Fibroblast of lung (primary cell): ENCODE measurements at regions not wholly inside any gene's neighbourhood (a gene's known extent, or its start where the extent isn't known, plus 50 kb on each side); places are given as distances from the start of the nearest gene placed in this dataset.

ENCODE experiments used
- DNase-seq, 2 donors: peaks; one replicate each; pipeline versions ENCODE4 v3.0.0 to v3.0.0-alpha.2; 2010; ENCODE audit warnings: low read depth in 2 of 2
- H2AFZ ChIP-seq: 2 replicates; pipeline ENCODE4 v1.5.1; 2012; ENCODE audit warnings: low read length, control low read depth, inconsistent platforms
- H3K27ac ChIP-seq: 2 replicates; pipeline ENCODE4 v1.5.1; 2011; ENCODE audit warnings: low read length, control low read depth; ENCODE audit not compliant: insufficient read depth
- H3K27me3 ChIP-seq: 2 replicates; pipeline ENCODE4 v1.5.1; 2011; ENCODE audit warnings: mild to moderate bottlenecking, low read length; ENCODE audit not compliant: control insufficient read depth, insufficient read depth
- H3K36me3 ChIP-seq: 2 replicates; pipeline ENCODE4 v1.5.1; 2011; ENCODE audit warnings: low read length; ENCODE audit not compliant: control insufficient read depth, insufficient read depth
- H3K4me1 ChIP-seq: 2 replicates; pipeline ENCODE4 v1.5.1; 2011; ENCODE audit warnings: low read length; ENCODE audit not compliant: control insufficient read depth, insufficient read depth; ENCODE audit errors: extremely low read depth
- H3K4me2 ChIP-seq: 2 replicates; pipeline ENCODE4 v1.5.1; 2011; ENCODE audit warnings: low read length, control low read depth; ENCODE audit not compliant: insufficient read depth; ENCODE audit errors: extremely low read depth
- H3K4me3 ChIP-seq, 4 experiments: fragments of 200-600 bp in 1 of 4; sonication (generic) in 1 of 4; replicated peaks in 1 of 4; 2 replicates each; pipeline ENCODE4 v1.5.1; 2011 to 2016; ENCODE audit warnings: low read length in 4 of 4, low read depth in 3 of 4, mild to moderate bottlenecking in 3 of 4, control low read depth in 2 of 4, inconsistent platforms in 1 of 4, mixed read lengths in 1 of 4; ENCODE audit not compliant: insufficient read depth in 1 of 4; ENCODE audit errors: control extremely low read depth in 1 of 4
- H3K79me2 ChIP-seq: 2 replicates; pipeline ENCODE4 v1.5.1; 2012; ENCODE audit warnings: mild to moderate bottlenecking, low read length, inconsistent platforms; ENCODE audit not compliant: control insufficient read depth, insufficient read depth
- H3K9ac ChIP-seq: 2 replicates; pipeline ENCODE4 v1.5.1; 2011; ENCODE audit warnings: mild to moderate bottlenecking, low read length, control low read depth; ENCODE audit not compliant: insufficient read depth
- H3K9me3 ChIP-seq: 2 replicates; pipeline ENCODE4 v1.5.1; 2012; ENCODE audit warnings: low read depth, low read length; ENCODE audit not compliant: control insufficient read depth, insufficient read depth
- H4K20me1 ChIP-seq: 2 replicates; pipeline ENCODE4 v1.5.1; 2011; ENCODE audit warnings: low read length; ENCODE audit not compliant: control insufficient read depth, insufficient read depth; ENCODE audit errors: extremely low read depth
- CTCF ChIP-seq, 2 donors: IDR thresholded peaks in 1 of 2; conservative IDR thresholded peaks in 1 of 2; 1 replicate in 1 of 2; 2 replicates in 1 of 2; pipeline ENCODE4 v1.5.1; 2011 to 2012; ENCODE audit warnings: low read length in 2 of 2, control low read depth in 1 of 2, inconsistent platforms in 1 of 2, low read depth in 1 of 2, mild to moderate bottlenecking in 1 of 2
- EZH2 ChIP-seq: IDR thresholded peaks from 2 replicates; pipeline ENCODE4 v1.5.1; 2012; ENCODE audit warnings: low read length, control low read depth, mild to moderate bottlenecking; ENCODE audit errors: missing control alignments

GRCh38 chr5:51479840-51480239 is 96.6 kb downstream of the ISL1 start:
- H3K4me1 ChIP-seq: no peaks in the 10 kb centered on the region
- no peaks in the 10 kb centered on the region for H3K9me3 ChIP-seq
- no peak overlapping the region for H3K27ac ChIP-seq
- H3K4me3 ChIP-seq: no peak overlapping the region
- no peaks in the 10 kb centered on the region for H3K79me2 ChIP-seq
- no peaks in the 10 kb centered on the region for H3K27me3 ChIP-seq
- no peak overlapping the region for H3K9ac ChIP-seq
- DNase-seq: no peak
- H3K4me2 ChIP-seq: no peak overlapping the region
- H4K20me1 ChIP-seq: no peaks in the 10 kb centered on the region
- no peak for TF ChIP-seq CTCF (conservative IDR thresholded peaks at IDR 0.05 in 1 of 2, IDR thresholded peaks at IDR 0.05 in 1 of 2; ENCODE audit: low read depth in 1 of 2, low read length in 2 of 2)
- no peak for TF ChIP-seq EZH2
- no peaks in the 10 kb centered on the region for H3K36me3 ChIP-seq
- no peak overlapping the region for H2AFZ ChIP-seq

- no peaks in the 10 kb centered on the region for H3K9me3 ChIP-seq
- peak in 1 of 2 donors; percentile 19 for DNase-seq
- H3K4me2 ChIP-seq: no peak overlapping the region
- H3K9ac ChIP-seq: no peak overlapping the region
- no peak overlapping the region for H3K4me3 ChIP-seq
- TF ChIP-seq CTCF (conservative IDR thresholded peaks at IDR 0.05 in 1 of 2, IDR thresholded peaks at IDR 0.05 in 1 of 2; ENCODE audit: low read depth in 1 of 2, low read length in 2 of 2): no peak
- no peak for TF ChIP-seq EZH2
- no peaks in the 10 kb centered on the region for H3K4me1 ChIP-seq
- H2AFZ ChIP-seq: no peak overlapping the region
- no peaks in the 10 kb centered on the region for H4K20me1 ChIP-seq
- H3K79me2 ChIP-seq: no peaks in the 10 kb centered on the region
- H3K27ac ChIP-seq: no peak overlapping the region
- no peaks in the 10 kb centered on the region for H3K36me3 ChIP-seq
- no peaks in the 10 kb centered on the region for H3K27me3 ChIP-seq
Observed at GRCh38 chr5:51484326-51484725, 101.1 kb downstream of the ISL1 start.

GRCh38 chr5:51486158-51486557 is 102.9 kb downstream of the ISL1 start:
- H3K79me2 ChIP-seq: no peaks in the 10 kb centered on the region
- H3K4me3 ChIP-seq: no peak overlapping the region
- no peak overlapping the region for H3K4me2 ChIP-seq
- DNase-seq: no peak
- no peak overlapping the region for H3K9ac ChIP-seq
- H3K36me3 ChIP-seq: no peaks in the 10 kb centered on the region
- no peaks in the 10 kb centered on the region for H4K20me1 ChIP-seq
- no peak overlapping the region for H3K27ac ChIP-seq
- no peak overlapping the region for H2AFZ ChIP-seq
- TF ChIP-seq CTCF (conservative IDR thresholded peaks at IDR 0.05 in 1 of 2, IDR thresholded peaks at IDR 0.05 in 1 of 2; ENCODE audit: low read depth in 1 of 2, low read length in 2 of 2) (no peak), EZH2 (no peak)
- no peaks in the 10 kb centered on the region for H3K4me1 ChIP-seq
- H3K27me3 ChIP-seq: no peaks in the 10 kb centered on the region
- no peaks in the 10 kb centered on the region for H3K9me3 ChIP-seq
